ENCODE measurements at regions not wholly inside any gene's neighbourhood (a gene's known extent, or its start where the extent isn't known, plus 50 kb on each side); places are given as distances from the start of the nearest gene placed in this dataset.

DNA sequence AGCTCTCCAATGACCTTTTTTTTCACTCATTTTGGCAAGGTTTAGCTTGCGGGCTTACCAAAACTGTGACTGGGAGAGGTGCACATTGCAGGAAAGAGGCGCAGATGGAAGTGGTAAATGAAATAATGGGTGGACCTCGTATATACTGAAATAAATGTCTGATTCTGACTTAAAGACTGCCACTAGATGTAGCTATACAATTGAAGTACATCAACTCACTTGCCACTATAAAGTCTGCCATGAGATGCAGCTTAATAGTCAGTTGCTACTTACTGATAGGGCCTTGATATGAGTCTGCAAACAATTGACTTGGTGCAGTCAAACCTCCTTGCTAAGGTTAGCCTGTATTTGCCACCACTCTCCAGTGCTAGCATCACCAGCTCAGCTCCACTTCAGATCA is 525.9 kb upstream of the MBL2 start:
- TF ChIP-seq CTCF (IDR thresholded peaks at IDR 0.05) (no peak), EZH2 (IDR thresholded peaks at IDR 0.05; ENCODE audit: borderline replicate concordance, insufficient read depth, low read depth, low read length, poor library complexity, severe bottlenecking) (no peak)

Data from B cell (primary cell).